ENCODE measurements at regions not wholly inside any gene's neighbourhood (a gene's known extent, or its start where the extent isn't known, plus 50 kb on each side); places are given as distances from the start of the nearest gene placed in this dataset.

DNA sequence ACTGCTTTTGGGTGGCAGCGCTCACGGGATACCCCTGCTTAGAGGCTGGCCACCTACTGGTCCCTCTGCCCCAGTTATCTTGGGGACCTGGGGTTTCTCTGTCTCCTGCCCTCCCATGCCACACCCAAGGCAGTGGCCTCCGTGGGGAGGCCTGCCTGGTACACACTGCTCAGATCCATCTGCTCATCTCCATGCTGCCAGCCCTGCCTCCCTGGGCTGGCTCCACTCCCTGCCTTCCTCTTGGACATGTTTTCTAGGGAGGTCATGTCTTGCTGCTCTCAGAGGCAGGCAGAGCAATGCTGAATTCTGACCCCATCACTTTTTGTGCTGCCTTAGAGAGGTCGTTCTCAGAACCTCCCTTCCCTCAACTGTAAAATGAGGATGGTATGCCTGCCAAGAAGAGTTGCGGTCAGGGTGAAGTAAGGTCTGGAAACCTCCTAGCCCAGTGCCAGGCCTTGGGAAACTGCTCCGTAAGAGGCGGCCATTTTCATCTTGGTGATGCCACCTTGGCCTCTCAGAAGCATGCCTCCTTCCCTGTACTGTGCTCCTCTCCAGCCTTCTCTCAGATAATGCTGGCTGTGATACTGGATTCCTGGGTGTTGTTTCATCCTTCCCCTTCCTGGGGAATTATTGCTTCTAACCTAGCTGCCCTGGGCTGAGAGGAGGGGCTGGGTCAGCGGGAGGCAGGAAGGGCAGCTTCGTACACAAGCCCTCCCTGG lies 186.4 kb upstream of the ZBED5 start:
- DNase-seq (ENCODE audit: low read depth): no peak

DNA sequence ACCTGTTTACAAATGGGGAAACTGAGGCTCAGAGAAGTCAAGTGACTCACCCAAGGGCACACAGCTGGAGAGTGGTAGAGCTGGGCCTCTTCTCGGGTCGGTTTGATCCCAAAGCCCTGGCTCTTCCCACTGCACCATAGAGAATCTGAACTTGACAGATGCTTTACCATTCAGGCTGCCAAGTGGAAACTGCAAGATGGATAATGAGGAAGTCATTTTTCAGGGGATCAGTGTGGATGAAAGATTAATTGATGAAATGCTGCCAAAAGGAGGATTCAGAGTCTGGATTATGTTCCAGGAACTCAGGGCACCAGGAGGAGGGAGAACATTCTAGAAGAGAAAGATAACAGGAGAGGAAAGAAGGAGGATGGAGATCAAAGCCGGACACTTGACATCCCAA lies 185.9 kb upstream of the ZBED5 start:
- no peak for DNase-seq (ENCODE audit: low read depth)

DNA sequence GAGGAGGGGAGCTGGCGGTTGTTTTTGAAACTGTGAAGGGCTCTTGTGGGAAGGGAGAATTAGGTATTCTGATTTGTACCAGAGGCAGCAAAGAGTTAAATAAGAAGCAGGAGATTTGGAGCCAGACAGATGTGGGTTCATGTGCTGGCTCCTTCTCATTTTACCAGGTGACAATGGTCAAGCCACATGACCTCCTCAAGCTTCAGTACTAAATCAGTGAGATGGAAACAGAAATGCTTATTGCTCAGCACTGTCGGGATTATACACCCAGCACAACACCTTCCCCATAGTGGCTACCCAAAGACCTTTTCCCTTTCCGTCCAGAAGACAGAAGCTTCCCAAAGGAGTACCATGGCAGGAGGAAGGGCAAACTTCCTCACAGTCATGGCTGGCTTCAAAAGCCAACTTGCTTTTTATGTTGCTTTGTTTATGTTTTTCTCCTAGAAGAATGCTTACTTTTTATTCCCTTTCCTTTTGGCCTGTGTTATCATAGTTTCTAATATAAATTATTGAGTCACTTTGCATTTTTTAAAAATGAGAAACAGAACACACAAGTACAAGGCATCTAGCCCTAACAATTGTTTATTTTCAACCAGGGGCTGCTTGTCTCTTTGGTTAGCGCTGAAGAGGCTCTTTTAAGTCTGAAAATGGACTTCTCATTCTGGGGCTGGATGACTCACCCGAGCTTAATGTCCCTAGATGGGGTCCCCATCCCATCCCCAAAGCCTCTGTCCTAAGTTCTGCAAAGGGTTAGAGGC lies 181.5 kb upstream of the ZBED5 start:
- DNase-seq (ENCODE audit: low read depth): no peak

DNA sequence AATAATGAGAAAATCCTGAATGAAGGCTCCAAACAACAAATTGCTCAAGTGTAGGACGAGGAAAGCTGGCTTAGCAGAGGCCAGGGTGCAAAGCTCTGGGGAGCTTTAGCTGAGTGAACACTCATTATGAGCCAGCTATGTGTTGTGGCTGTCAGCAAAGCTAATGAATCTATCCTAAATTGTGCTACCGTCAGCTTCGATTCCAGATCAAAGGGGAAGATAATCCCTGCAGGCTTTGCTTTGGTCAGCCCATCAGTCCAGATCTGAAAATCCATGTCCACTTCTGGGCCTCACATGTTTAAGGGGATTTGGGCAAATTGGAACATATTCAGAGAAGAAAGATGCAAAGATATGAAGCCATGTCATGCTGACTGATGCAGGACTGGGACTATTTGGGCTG lies 180.9 kb upstream of the ZBED5 start:
- DNase-seq (ENCODE audit: low read depth): no peak

DNA sequence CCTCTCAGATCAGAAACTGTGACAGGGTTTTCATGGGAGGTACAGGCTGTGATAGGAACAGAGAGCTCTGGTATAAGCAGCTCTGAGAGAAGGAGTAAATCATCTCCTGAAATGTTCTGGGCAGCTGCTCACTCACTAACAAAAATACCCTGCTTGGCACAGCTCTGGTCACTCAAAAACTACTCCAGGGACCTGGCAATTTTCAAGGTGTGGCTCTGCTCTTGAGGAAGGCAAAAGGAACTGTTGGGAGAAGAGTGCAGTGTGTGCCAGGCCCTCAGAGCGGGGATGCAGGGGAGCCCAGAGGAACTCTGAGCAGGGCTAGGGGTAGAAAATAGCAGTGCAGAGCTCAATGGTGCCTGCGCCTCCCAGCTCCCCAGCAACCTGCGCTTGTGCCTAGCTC lies 180.5 kb upstream of the ZBED5 start:
- no peak for DNase-seq (ENCODE audit: low read depth)

DNA sequence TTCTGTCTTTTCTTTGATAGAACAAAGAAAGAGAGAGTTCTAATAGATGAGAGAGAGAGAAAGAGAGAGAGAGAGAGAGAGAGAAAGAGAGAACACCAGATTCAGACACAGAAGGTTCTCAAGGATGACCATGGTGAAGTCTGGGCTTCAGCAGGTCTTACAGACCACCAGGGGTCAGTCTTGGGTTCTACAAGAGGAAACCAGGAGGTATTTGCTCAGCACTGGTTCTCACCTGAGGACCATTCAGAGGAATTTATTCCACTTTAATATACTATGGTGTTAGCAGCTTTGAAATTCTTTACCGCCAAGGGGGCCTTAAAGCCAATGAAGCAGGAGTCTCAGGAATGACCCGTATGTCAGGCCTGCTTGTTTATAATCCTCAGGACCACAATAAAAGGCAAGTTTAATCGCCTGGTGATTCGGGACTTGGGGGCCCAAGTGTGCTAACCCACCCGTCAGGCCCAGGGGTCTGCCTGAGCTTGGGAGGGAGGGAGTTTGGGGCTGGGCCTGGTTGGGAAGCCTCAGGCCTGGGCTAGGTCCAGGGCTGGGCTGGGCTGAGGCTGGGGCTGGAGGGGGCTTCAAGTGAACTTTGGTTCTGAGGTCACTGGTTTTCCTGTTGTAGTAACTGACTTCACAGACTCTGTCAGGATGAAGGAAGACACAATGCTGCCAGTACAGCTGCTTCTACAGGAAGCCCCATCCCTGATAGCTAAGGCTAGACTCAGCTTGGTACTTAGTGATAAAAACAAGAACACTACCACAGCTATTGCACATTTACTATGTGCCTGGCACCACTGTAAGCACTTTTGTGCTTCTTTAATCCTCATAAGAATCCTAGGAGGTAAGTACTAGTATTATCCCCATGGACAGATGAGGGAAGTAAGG lies 179.2 kb upstream of the ZBED5 start:
- no peak for DNase-seq (ENCODE audit: low read depth)

DNA sequence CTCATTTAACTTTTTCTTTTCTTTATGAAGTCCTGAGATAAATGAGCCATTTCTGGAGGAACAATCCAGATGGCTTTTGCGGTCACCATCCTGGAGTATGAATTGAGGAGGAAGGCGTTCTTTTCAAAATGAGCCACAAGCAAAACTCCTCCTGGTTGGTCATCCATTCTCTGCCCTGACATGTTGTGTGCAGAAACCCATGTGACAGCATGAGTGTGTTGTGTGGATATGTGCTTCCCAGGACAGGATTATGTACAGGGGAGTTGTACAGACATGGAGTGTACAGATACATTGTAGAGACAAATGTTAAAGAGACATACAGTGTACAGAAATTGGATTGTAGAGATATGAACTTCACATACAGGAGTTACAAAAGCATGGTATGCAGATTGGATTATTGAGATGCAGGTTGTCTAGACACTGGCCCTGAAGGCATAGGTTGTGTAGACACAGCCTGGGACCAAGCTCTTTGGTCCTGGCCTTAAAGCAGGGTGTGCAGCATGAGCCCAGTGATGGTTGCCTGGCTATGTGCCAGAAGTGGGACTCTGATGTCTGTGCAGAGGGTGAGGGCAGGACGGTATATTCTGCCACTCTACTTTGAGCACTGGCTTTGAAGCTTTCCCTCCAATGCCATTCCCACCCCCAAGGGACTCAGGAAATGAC lies 178.5 kb upstream of the ZBED5 start:
- DNase-seq (ENCODE audit: low read depth): no peak

DNA sequence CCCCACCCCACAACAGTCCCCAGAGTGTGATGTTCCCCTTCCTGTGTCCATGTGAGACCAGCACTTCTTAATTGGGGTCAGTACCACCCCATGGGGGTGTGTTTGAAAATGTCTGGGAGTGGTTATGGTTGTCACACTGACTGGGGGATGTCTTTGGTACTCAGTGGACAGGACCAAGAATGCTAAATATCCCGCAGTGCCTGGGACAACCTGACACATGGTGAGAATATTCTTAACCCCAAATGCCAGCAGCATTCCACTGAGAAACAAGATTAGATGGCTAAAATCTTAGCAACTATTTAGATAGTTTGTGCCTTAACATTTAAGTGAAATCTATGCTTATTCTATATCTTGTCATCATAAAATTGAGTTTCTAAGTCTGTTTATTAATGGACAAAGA lies 177.5 kb upstream of the ZBED5 start:
- DNase-seq (ENCODE audit: low read depth): no peak

DNA sequence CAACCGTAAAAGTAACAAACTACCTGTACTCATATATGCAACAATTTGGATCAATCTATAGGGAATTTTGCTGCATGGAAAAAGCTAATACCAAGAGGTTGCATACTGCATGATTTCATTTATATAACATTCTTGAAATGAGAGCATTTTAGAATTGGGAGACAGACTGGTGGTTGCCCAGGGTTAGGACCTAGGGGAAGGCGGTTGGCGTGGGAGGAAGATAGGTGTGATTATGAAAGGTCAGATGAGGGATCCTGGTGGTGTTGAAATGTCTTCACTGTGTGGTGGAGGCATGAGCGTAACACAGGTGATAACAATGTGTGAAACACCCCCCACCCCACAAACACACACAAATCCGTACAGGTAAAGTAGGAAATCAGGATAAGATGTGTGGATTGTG lies 176.6 kb upstream of the ZBED5 start:
- DNase-seq (ENCODE audit: low read depth): no peak

DNA sequence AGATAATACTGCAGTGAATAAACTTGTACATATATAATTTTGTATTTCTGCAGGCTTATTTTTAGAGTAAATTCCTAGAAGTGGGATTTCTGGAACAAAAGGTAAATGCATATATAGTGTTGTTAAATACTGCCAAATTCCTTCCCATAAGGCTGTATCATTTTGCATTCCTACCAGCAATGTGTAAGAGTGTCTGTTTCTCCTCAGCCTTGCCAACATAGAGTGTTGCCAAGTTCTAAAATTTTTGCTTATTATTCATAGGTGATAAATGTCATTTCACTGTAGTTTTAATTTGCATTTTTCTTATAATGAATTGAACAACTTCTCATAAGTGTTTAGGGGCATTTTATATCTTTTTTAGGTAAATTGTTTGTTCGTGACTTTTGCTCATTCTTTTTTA lies 174.2 kb upstream of the ZBED5 start:
- DNase-seq (ENCODE audit: low read depth): no peak

DNA sequence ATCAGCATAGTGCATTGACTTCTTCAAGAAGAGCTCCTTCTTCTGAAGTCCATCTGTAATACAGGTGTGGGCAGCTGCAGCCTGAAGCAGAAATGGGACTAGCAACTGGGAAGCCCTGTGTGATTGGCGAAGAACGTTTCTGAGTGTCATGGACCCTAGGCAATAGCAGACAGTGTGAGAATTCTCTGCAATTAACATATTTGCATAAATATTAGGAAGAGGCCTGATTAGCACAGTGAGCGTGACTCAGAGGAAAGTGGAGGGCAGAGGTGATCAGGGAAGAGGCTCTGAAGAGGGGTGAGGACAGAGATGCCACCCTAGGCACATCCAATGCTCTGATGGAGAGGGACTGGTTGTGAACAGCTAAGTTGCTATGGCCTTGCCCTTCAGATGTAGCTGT lies 171.2 kb upstream of the ZBED5 start:
- DNase-seq (ENCODE audit: low read depth): no peak

DNA sequence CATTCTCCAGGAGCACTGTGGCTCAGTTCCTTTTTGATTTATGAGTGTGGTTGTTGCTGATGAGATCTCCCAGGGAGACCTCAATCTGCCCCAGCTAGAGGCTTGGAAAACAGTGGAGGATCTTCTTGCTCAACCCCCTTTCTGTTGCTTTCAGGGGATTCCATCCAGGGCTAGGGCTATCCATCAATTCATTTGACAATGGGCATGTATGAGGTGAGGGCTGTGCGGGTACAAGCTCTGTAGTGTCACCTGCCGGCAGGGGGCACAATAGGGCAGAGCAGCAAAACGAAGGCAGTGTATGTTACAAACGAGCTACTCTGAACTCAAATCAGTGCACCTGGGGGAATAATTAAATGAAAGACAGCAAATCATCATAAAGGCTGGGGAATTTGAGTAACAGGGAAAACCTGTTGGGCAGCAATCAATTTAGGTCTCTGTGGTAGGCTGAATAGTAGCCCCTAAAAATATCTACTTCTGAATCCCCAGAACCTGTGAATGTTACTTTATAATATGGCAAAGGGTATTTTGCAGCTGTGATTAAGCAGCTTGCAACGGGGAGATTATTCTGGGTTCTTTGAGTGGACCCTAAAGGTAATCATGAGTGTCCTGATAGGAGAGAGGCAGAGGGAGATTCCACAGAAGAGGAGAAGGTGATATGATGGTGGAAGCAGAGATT lies 170.3 kb upstream of the ZBED5 start:
- DNase-seq (ENCODE audit: low read depth): peak; percentile 59

DNA sequence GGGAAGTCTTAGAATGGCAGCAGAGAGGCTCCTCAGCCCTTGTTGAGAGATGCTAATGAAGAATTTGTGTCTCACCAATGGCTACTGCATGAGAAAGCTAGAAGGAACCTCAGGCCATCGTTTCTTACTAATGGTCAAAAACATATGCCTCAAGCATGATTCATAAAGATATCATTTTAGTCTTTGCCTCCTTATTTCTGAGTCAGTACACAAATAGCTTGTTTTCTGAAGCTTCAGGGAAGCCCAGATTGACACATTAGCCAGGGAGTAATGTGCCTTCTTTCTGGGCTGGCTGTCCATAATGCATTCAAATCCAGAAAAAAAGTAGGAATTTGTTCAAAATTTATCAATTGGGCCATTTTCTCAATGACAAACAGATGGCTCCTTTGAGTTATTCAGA lies 169.4 kb upstream of the ZBED5 start:
- no peak for DNase-seq (ENCODE audit: low read depth)

DNA sequence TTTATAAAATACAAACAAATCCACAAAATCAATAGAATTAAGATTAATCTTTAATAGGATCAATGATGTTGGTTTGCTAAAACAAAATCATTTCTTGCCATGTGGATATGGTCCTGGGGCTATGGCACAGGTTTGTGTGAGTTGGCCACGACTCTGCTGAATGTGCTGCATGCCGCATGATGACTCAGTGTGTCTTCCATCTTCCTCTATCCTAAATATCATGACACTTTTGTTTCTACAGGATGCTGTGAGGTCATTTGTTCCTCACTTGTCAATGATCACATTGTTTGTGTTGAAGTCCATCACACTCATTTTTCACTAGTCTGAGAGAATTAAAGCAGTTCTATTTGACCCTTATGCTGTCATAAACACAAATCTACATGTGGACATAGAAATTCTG lies 167.2 kb upstream of the ZBED5 start:
- DNase-seq (ENCODE audit: low read depth): no peak

DNA sequence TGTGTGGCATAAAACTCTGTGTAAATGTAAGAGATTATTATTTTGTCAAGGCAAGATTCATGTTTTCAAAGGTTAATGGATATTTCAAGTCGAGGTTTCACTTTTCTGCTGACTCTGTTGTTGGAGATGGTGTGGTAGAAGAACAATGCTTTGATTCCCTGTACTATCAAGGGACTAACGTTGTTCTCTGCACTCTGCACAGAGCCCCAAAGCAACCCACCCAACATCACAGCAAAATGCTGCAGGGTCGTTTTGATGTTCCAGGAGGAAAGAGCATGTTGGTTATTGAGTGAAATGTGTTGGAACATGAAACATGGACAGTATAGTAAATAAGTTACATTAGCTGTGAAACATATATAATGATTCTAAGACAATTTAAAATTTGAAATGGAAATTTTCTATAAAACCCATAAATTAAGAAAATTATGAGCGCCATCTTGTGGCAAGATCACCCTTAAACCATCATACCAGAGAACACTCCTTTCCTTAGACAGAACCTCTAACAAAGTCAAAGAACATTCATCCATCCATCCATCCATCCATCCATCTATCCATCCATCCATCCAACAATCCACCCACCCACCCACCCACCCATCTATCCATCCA lies 164.4 kb upstream of the ZBED5 start:
- DNase-seq (ENCODE audit: low read depth): no peak

DNA sequence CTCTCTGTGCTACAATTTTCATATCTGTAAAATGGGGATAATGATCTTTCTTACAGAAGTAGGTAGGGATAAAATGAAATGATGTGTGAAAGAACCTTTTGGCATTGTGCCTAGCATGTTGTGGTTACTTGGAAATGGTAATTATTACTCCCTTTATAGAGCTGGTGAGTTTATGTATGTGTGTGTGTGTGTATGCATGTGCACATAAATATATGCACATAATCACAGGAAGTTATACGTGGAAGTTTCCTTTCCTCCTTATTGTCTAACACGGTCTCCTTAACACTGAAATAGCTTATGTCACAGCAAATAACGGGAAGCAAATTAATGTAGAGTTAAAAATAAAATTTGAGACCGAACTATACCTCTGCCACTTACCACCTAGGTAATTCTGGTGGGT lies 163.7 kb upstream of the ZBED5 start:
- DNase-seq (ENCODE audit: low read depth): no peak

DNA sequence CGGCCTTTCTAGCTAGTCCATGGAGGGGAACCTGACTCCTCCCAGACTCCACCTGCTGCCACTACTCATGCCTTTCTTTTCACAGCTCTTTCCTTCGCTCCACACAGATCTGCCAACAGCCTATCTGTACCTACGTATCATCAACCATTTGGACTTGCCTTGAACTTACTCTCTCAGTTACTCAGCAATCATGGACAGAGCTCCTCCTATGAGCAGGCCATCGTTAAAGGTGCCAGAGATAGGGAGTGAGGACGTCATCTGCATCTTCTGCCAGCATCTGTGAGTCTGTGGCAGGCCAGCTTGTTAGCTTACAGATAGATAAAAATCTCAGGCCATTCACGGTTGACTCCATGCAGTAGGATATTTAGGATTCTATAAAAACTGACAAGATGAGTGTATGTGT lies 162.9 kb upstream of the ZBED5 start:
- no peak for DNase-seq (ENCODE audit: low read depth)

DNA sequence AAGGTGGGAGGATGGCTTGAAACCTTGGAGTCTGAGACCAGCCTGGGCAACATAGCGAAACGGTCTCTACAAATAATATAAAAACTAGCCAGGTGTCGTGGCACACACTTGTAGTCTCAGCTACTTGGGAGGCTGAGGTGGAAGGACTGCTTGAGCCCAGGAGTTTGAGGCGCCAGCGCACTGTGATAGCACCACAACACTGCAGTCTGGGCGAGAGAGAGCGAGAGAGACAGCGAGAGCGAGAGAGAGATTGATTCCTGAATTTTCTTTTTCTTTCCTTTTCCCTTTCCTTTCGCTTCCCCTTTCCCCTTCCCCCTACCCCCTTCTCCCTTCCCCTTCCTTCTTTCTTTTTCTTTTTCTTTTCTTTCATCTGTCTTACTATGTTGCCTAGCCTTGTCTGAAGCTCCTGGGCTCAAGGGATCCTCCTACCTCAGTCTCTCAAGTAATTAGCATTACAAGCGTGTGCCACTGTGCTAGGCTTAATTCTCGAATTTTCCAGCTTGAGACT lies 162.4 kb upstream of the ZBED5 start:
- no peak for DNase-seq (ENCODE audit: low read depth)

DNA sequence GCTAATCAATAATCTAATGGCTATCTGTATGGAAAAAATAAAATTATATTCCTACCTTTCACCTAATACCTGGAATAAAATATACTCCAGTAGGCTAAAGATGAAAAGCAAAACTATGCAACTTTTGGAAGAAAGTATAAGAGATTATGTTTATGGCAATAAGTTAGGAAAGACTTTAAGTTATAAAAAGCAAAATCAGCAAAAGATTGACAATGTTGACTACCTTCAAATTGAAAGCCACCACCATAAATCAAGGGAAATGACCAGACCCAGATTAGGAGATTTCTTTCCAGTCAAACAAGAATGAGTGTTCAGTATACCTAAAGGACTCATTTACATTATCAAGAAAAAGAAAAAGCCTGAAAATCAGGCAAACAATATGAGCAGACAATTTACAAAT lies 159.1 kb upstream of the ZBED5 start:
- DNase-seq (ENCODE audit: low read depth): no peak

DNA sequence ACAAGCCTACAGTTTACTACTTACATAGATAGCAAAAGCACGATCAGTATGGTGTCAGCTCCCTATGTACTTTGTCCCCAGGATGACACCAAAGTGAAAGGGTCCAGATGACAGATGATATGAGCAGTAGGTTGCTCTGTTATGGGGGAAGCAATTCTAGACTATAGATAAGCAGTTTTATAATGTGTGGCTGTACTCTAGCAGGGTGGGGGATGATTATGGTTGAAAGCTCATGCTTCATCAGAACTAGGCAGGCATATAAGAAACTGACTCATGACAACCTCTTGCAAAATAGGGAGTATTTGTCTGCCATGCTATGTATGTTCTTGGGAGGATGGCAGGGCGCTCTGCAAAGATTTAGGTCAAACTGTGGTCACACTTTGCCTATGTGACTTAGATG lies 158.2 kb upstream of the ZBED5 start:
- no peak for DNase-seq (ENCODE audit: low read depth)

DNA sequence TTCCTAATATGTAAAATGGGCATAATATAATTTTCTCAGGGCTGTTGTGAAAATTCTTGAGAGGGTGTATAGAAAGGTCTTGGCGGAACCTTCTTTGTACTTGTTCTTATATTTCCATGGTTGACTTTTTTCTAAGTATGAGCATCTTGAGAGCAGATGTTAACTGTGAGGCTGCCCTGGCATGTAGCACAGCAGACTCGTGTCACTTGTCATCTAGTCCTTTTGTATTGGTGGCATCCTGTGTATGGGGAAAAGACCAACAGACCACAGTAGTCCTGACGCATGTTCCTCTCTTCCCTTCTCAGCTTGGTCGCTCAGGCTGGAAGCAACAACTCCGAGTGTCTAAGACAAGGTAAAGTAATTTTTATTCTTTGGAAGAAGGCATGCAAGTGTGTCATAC lies 153.8 kb upstream of the ZBED5 start:
- no peak for DNase-seq (ENCODE audit: low read depth)

All from stimulated activated CD8-positive, alpha-beta memory T cell treated with anti-CD3 and anti-CD28 coated beads, Interleukin-4, amount 100 ng/mL, for 24 hours (primary cell).